Fibroblast of villous mesenchyme (primary cell): ENCODE measurements at regions not wholly inside any gene's neighbourhood (a gene's known extent, or its start where the extent isn't known, plus 50 kb on each side); places are given as distances from the start of the nearest gene placed in this dataset.

Experiments
- DNase-seq: peaks from one replicate; pipeline ENCODE4 v3.0.0-alpha.2; 2010; ENCODE audit warnings: low read depth
- H3K4me3 ChIP-seq: 2 replicates; pipeline ENCODE4 v1.5.1; 2011; ENCODE audit warnings: low read depth, mild to moderate bottlenecking, low read length
- TF ChIP-seq, protein P1 (sequence below): IDR thresholded peaks from 2 replicates; pipeline ENCODE4 v1.5.1; 2012; ENCODE audit warnings: low read depth, mild to moderate bottlenecking, low read length; ENCODE audit not compliant: insufficient read depth

DNA sequence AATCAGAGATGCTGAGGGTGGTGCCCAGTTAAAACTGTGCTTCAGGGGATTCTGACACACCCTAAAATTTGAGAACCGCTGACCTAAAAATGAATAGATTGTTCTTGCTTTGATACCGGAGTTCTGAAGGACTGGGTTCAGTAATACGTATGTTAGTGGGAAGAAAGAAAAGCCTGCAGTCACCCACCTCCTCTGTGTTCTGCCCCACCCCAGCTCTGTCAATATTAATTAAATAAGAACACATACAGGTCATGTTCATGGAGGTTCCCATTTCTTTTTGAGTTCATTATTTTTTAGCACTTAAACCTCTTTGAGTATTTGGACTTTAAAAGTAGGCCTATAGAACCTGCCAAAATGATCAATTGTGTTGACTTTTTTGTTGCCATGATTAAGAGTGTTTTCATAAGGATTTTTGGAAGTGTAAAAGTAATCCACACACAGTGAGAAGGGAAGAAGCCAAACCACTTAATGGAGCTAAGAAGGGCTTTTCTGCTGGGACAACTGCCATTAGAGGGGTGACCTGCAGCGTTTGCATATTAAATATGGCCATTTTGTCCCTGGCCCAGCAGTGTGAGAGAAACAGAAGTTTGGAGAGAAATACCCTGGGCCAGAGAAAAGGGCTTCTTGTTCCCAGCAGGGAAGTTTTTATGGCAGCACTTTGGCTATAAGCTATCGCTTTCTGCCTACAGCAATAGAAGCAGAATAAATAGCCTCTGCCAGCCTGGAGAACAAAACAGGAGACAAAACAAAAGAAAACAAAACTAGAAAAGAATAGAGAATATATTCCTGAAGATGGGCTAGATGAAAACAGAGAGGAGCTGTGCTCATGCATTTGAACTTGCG is 80.7 kb upstream of the RNF152 start:
- no peak overlapping the region for H3K4me3 ChIP-seq
- no peak for DNase-seq
- TF ChIP-seq, protein P1, sequence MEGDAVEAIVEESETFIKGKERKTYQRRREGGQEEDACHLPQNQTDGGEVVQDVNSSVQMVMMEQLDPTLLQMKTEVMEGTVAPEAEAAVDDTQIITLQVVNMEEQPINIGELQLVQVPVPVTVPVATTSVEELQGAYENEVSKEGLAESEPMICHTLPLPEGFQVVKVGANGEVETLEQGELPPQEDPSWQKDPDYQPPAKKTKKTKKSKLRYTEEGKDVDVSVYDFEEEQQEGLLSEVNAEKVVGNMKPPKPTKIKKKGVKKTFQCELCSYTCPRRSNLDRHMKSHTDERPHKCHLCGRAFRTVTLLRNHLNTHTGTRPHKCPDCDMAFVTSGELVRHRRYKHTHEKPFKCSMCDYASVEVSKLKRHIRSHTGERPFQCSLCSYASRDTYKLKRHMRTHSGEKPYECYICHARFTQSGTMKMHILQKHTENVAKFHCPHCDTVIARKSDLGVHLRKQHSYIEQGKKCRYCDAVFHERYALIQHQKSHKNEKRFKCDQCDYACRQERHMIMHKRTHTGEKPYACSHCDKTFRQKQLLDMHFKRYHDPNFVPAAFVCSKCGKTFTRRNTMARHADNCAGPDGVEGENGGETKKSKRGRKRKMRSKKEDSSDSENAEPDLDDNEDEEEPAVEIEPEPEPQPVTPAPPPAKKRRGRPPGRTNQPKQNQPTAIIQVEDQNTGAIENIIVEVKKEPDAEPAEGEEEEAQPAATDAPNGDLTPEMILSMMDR = no peak

DNA sequence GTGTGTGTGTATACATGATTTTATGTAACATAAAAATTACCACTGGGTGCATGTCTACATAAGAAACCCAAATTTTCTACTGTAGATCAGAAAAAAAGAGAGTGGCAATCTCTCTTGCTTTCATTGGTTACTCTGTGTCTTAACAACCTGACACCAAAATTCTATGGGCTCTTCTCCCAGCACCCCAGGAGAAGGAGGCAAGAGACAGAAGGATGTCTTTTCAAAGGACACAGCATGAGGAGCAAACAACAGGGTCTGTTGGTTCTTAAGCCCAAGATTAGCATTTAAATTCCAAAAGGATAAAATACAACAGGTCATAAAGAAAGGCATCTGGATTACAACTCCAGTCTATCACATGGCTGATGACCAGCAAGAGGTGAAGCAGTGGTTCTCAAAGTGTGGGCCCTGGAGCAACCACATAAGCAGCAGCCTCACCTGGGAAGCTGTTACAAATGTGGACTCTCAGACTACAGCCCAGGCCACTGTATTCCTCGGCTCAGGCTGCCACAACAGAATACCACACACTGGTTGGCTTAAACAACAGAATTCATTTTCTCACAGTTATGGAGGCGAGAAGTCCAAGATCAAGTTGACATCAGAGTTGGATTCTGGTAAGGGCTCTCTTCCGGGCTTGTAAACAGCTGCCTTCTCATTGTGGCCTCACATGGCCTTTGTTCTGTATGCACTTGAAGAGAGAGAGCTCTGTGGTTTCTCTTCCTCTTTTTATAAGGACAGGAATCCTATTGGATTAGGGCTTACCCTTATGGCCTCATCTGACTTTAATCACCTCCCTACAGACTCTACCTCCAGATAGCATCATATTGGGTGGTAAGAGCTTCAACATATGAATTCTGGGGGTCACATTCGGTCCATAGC is 79.8 kb upstream of the RNF152 start:
- TF ChIP-seq, protein P1 = no peak
- no peak for DNase-seq
- H3K4me3 ChIP-seq = no peak overlapping the region

DNA sequence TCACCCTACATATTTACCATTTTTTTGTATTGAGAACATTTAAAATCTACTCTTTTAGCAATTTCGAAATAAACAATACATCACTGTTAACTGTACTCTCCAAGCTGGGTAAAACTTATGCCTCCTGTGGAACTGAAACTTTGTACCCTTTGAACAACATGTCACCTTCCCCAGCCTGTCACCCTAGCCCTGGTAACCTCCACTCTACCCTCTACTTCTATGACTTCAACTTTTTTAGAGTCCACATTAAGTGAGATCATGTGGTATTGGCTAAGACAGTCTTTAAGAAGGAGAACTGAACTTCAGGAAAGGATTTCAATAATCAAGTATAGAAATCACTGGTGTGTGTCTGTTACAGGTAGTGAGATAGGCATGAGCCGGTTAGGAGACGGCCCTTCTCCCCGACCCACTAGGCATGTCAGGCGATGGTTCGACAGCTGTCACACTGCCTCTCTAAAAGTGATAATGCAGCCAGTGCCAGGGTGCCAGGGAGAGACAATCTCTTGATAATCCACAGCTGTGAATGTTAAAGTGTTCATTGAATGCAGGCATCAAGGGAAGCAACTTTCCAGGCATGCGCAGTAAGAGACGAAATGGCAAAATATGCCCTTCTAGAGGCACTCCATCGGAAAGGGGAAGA is 74.6 kb upstream of the RNF152 start:
- no peak for DNase-seq
- H3K4me3 ChIP-seq = no peak overlapping the region
- TF ChIP-seq, protein P1 = no peak

DNA sequence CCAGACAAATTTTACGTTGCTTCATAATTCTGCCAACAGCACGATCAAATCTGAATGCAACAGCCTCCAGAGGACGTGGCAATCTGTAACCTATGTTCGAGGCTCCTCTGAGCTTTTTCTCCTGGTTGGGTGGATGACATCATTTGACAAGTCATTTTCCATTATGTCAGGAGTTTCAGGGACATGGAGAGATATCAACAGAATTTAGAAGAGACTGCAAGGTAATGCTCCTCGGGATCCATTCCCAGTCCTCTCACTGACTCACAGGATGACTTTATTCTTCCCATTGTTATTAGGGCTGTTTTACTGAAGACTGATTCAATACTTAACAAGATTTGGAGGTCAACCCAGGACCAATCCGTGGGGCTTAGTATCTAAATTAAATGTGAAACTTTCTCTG is 72.5 kb upstream of the RNF152 start:
- TF ChIP-seq, protein P1 = no peak
- H3K4me3 ChIP-seq = no peak overlapping the region
- DNase-seq = no peak

DNA sequence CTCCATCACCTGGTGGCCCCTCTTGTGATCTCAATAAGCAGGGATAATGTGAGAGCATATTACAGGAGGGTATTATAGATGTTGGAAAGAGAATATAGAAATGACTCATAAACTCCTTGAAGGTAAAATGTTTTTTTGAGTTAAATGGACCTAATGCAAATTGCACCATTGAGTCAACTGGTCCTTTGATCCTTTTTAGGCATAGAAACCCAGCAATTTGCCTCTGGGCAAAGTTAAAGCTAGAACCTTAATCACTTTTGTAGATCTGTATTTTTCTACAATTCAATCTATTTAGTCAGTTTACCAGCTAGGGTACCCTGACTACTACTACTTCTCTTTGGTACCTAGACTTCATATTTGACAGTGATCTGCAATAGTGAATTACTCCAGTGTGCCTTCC is 71.8 kb upstream of the RNF152 start:
- no peak overlapping the region for H3K4me3 ChIP-seq
- TF ChIP-seq, protein P1 = no peak
- no peak for DNase-seq

DNA sequence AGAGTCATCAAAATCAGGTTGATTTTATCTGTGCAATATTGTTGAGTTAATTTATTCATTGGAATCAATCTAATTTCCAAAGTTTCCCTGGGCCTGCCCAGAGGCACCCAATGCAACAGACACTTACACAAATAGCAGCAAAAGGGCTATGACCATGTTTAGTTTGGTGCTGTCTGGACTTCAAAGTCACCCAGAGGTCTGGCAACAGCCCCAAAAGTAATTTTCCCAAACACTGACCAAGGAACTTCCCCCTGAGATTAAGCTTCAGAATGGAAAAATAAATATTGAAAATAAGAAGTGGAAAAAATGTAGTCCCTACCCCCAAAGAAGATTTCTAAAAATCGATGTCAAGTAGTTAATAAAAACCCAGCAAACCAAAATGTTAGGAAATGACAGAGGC is 70.9 kb upstream of the RNF152 start:
- no peak for DNase-seq
- TF ChIP-seq, protein P1 = no peak
- no peak overlapping the region for H3K4me3 ChIP-seq
